ENCODE measurements at regions not wholly inside any gene's neighbourhood (a gene's known extent, or its start where the extent isn't known, plus 50 kb on each side); places are given as distances from the start of the nearest gene placed in this dataset.
"Not testable (repeated sequence)": the region's sequence is repeated elsewhere in the genome, so short reads cannot be mapped to it uniquely, and the experiment has no call there.

DNA sequence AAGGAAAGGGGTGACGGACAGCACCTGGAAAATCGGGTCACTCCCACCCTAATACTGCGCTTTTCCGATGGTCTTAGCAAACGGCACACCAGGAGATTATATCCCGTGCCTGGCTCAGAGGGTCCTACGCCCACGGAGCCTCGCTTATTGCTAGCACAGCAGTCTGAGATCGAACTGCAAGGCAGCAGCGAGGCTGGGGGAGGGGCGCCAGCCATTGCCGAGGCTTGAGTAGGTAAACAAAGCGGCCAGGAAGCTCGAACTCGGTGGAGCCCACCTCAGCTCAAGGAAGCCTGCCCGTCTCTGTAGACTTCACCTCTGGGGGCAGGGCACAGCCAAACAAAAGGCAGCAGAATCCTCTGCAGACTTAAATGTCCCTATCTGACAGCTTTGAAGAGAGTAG is 91.5 kb upstream of the MBIP start:
- not testable (repeated sequence) for DNase-seq (ENCODE audit: low spot score)

DNA sequence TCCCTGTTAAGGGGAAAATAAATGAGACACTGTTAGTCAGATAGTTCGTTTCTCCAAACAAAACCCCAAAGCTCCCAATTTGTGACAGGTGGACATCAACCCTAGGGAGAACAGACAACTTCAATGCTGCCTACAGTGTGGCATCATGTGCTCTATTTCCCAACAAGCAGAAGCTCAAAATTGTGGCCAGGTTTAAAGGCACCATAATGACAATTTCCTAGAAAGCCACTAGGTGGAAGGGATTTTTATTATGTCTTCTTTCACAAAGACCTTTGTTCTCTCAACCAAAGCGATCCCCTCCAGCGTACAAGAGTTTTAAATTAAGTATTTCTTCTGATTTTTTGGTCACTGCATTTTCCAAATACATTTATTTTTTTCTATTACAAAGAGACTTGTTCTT is 88.0 kb upstream of the MBIP start:
- no peak for DNase-seq (ENCODE audit: low spot score)

DNA sequence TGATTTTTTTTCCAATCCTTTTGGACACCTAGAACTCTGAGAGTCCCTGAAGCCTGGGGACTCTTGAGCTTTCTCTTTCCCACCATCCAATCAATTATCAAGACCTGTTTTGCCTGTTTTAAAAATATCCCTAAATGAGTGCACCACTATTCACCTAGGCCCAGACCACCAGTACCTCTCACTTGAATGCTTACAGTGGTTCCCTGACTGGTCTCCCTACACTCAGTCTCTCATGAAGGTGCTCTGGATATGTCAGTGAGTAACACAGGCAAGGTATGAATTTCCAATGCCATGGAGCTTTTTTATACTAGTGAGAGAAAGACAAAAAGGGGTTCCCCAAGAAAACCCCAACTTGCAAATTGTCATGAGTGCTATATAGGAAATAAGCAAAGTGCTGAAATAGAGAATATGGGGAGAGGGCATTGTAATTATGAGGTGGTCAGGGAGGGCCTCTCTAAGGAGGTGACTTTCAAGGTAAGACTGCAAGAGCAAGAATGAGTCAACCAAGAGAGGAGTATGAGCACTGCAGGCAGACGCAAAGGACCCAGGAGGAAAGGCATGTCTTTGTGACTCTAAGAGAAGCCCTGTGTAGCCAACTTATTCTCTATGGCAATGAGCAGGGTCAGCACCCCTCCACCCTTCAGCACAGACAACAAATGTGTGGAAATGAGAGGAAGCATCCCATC is 85.3 kb upstream of the MBIP start:
- no peak for DNase-seq (ENCODE audit: low spot score)

DNA sequence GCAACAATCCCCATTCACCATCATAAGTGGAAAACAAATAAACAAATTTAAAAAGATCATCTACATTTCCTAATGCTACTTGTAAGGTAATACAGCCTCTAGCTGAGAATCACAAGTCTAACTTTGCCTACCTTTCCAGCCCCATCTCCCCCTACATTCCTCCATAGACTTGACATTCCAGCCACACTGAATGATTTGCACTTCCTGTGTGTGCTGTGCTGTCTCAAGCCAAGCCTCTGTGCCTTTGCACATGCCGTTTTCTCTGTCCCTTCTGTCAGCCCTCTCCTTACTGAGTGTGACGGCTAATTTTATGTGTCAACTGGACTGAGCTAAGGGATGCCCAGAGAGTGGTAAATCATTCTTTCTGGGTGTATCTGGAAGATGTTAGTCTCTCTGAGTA is 82.4 kb upstream of the MBIP start:
- DNase-seq (ENCODE audit: low spot score), result no peak

DNA sequence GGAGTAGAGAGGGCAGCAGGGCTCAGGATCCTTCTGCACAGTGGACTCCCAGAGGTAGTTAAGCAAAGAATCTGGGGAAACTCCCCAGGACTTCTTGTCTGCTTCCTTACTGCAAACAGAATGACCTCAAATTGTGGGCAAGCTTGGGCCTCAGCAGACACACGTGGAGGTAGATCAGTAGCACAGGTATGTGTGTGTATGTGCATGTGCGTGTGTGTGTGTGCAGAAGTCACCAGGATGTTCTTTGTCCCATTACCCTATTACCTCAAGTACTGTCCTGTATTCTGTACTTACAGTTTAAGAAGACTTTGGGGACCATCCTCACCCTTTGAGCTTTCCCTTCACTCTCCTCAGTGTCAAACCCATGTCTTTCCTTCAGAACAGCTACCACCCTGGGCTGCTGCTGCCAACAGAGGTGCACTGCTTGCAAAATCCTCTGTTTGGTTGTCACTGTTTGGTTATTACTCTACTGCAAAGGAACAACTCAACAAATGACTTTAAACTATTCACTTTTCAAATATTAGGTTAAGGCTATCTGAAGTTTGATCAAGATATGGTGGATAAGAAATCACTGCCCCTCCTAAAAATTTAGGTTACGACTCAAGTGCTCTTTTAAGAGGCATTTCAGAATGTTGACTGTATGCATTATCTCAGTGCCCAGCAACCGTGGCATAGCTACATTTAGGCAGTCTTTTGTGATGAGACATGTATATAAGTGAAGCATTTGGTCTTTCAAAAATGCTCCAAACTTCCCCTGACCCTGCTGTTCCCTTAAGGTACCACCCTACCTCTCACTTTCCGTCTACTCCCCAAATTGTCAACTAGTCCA is 78.2 kb upstream of the MBIP start:
- no peak for DNase-seq (ENCODE audit: low spot score)

DNA sequence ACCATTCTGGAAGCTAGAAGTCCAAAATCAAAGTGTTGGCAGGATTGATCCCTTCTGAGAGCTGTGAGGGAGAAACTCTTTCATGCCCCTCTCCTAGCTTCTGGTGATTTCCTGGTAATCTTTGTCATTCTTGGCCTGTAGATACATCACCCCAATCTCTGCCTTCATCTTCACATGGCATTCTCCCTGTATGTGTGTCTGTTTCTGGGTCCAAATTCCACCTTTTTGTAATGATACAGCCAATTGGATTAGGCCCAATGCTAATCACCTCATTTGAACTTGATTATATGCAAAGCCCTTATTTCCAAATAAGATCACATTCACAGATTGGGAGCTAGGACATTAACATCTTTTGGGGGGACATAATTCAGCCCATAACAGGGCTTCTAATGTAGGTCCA is 76.9 kb upstream of the MBIP start:
- DNase-seq (ENCODE audit: low spot score), result no peak

DNA sequence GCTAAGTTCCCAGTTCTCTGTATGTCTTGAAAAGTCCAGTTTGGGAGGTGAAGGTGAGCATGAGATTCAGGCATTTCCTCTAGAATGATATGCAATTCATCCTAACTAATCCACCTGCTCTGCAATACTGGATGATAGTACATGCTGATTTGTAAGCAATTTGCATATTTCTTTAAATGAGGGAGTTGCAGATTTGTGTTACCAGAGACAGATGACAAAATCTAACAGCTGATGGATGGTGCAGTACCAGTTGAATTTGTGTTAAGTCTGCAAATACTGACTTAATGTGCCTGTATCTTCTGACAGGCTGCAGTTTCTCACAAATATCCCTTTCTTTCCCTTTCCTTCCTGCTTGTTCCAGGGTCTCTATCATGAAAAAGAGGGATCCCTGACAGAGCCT is 76.4 kb upstream of the MBIP start:
- DNase-seq (ENCODE audit: low spot score), result no peak

DNA sequence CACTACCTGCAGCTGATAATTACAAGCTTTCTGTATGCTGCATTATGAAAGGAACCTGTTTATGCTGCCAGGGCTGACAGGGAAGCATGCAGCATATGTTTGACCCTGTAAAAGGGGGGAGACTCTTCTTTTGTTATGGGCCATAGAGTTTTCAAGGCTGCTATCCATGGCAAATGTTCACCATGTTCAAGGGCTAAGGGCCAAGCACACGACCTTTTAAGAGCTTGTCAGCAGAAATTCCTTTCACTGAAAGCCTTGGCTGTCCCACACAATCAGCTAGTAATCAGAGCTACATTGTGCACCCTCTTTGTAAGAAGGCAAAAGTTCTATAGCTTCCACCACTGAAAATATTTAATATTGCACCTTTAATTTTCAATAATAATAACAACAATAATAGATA is 74.2 kb upstream of the MBIP start:
- no peak for DNase-seq (ENCODE audit: low spot score)

DNA sequence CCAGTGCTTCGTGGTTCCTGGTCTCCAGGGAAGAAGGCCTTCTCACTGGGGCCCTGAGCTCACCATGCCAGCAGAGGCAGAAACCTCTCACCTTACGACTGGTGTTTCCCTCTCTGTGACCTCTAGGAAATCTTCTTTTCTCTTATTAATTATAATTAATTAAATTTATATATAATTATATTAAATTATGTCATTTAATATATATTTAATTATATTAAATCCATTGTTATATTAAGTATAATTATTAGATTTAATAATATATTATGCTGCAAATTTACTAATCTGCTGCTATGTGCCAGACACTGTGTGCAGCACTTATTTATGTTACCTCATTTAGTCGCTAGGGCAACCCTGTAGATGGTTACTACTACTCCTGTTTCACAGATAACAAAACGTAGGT is 70.3 kb upstream of the MBIP start:
- DNase-seq (ENCODE audit: low spot score), result no peak

DNA sequence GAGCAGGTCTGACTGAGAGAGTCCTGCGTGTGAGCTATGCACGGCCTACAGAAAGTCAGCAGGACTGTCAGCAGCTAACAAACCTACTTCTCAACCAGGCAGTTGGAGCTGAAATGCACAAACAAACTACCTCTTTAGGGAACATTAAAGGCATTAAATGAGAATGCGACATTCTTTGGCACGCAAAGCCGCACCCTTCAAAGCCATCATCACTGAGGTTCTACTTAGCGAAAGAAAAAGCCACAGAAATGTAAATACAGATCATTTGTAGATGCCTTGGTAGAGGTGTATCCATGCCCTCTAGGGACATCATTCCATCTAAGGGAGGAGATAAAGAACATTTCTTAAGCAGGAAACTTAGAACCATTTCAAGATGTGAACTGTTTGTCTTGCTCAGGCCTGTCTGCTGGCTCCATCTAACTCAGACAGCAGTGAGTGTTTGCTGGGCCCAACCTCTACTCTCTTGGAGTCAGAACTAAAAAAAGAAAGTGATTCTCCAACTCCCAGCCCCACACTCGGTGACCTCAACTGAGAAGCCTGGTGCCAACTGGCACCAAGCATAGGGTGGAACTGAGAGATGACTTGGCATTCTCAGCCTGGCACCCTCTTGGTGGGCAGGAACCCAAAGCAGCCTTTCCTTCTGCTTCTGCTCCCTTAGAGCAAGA is 63.5 kb upstream of the MBIP start:
- DNase-seq (ENCODE audit: low spot score), result peak; percentile 13

DNA sequence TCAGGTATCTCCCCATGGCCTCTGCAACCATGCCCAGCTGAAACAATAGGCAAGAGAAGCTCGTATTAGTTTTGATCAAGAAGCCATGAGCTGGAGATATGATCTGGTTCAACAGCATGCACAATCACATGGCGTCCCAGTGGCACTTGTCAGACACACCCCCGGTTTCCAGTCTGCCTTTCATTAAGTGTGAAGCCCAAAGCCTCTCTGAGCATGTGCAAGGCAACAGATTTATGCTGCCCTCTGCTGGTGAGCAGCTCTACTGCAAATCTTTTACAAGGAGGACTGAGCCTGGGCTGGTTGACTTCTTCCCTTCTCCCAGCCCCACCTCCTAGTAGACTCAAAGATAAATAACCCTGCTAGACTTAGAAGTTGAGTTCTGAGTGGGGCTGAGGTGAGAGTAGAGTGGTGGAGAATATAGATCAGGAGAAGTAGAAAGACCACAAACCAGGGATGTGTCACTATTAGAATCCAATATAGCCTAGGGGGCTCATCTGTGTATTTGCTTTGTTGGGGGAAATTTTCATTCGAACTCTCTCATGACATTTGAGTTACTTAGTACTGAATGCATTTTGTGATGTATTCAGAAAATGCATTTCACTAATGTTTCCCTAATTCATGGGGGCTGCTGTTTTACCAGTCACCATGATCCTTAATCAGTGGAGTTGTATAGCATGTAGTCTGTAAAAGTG is 53.7 kb upstream of the MBIP start:
- peak; percentile 84 for DNase-seq (ENCODE audit: low spot score)
